LNCaP clone FGC (cell line): ENCODE measurements at regions not wholly inside any gene's neighbourhood (a gene's known extent, or its start where the extent isn't known, plus 50 kb on each side); places are given as distances from the start of the nearest gene placed in this dataset.

Experiments
- DNase-seq: peaks from one replicate; pipeline ENCODE4 v3.0.0-alpha.2; 2011; ENCODE audit warnings: low read depth
- H3K4me3 ChIP-seq: 2 replicates; pipeline ENCODE4 v1.5.1; 2011; ENCODE audit warnings: mild to moderate bottlenecking, low read depth, low read length, control low read depth
- TF ChIP-seq, protein P1 (sequence below): IDR thresholded peaks from 2 replicates; pipeline ENCODE4 v1.5.1; 2012; ENCODE audit warnings: mild to moderate bottlenecking; ENCODE audit not compliant: control insufficient read depth, insufficient read depth; ENCODE audit errors: extremely low read depth

DNA sequence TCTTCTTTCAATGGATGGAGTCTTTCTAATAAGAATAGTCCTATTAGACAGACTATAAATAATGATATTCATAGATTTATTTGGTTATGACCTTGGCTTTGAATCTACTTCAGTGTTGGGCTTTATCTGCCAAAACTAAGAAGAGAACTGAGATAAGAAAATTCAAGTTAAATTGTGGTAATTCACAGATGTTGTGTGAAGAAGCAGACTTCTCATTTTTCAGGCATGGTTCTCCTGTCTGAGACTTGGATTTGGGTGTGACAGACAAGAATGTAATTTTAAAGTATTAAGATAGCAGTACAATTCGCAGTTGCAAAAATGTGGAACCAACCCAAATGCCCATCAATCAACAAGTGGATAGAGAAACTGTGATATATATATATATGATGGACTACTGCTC is 124.7 kb downstream of the QPCT start:
- no peak overlapping the region for H3K4me3 ChIP-seq
- TF ChIP-seq, protein P1, sequence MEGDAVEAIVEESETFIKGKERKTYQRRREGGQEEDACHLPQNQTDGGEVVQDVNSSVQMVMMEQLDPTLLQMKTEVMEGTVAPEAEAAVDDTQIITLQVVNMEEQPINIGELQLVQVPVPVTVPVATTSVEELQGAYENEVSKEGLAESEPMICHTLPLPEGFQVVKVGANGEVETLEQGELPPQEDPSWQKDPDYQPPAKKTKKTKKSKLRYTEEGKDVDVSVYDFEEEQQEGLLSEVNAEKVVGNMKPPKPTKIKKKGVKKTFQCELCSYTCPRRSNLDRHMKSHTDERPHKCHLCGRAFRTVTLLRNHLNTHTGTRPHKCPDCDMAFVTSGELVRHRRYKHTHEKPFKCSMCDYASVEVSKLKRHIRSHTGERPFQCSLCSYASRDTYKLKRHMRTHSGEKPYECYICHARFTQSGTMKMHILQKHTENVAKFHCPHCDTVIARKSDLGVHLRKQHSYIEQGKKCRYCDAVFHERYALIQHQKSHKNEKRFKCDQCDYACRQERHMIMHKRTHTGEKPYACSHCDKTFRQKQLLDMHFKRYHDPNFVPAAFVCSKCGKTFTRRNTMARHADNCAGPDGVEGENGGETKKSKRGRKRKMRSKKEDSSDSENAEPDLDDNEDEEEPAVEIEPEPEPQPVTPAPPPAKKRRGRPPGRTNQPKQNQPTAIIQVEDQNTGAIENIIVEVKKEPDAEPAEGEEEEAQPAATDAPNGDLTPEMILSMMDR: no peak
- no peak for DNase-seq

GRCh38 chr2:37471104-37471503 is 126.7 kb downstream of the QPCT start:
- TF ChIP-seq, protein P1: no peak
- DNase-seq: no peak
- H3K4me3 ChIP-seq: no peak overlapping the region

- DNase-seq: no peak
- no peak overlapping the region for H3K4me3 ChIP-seq
- TF ChIP-seq, protein P1: no peak
Observed at GRCh38 chr2:37471994-37472393, 127.6 kb downstream of the QPCT start.

DNA sequence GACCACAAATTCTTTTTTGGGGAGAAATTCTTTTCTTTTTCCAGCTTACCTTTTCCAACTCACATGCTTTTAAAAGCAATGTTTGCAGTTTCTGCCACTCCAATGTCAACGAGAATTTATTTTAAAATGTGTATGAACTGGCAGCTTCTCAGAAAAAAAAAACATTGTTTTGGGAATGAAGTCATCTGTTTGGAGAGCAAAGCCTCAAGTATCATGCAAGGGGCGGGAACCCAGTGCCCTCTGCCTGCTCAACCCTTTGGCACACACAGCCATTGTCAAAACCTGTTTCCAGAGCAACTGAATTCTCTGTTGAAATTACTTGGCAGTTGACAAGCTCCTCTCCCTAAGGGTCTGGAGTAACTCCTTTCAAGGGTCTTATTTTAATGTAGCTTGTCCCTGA is 128.5 kb downstream of the QPCT start:
- no peak overlapping the region for H3K4me3 ChIP-seq
- TF ChIP-seq, protein P1: no peak
- DNase-seq: peak; percentile 85

GRCh38 chr2:37476411-37476810 is 132.0 kb downstream of the QPCT start:
- TF ChIP-seq, protein P1: no peak
- no peak for DNase-seq
- no peak overlapping the region for H3K4me3 ChIP-seq

DNA sequence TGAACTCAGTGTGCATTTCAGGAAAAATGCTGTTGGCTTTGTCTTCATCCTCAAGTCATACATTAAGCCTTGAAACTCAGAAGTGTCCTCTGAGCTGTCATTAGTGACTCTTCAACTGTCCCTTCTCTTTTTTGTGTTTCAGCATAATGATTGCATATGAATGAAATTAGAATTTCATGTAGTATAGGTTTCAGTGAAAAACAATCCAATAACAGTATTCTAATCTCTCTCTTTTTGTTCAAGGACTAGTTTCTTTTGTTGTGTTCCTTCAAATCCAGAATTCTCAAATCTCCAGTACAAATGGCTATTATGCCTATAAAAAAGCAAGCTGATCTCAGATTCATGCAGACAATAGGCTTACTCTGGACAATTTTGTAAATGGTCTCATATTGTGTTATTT is 133.5 kb downstream of the QPCT start:
- no peak overlapping the region for H3K4me3 ChIP-seq
- DNase-seq: no peak
- TF ChIP-seq, protein P1: no peak

- no peak overlapping the region for H3K4me3 ChIP-seq
- DNase-seq: no peak
- TF ChIP-seq, protein P1: no peak
Observed at GRCh38 chr2:37481244-37481643, 136.8 kb downstream of the QPCT start.
